ENCODE measurements at regions not wholly inside any gene's neighbourhood (a gene's known extent, or its start where the extent isn't known, plus 50 kb on each side); places are given as distances from the start of the nearest gene placed in this dataset.
"Not testable (repeated sequence)": the region's sequence is repeated elsewhere in the genome, so short reads cannot be mapped to it uniquely, and the experiment has no call there.

DNA sequence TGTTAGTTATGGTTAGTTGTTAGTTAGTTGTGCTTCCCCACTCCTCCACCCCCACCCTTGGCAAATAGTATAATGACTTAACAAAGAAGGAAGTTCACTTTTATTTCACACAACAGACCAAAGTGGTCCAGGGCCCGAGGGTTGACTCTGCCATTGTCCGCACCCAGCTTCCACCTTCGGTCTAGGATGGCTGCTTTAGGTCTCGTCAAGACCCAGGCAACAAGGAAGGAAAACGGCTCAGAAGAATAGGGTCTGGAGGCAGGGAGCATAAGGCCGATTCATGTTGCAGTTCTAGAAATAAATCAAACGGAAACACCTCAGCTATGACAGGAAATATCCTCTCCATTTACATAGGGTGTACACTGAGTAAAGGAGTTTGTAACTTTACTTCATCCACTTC lies 206.0 kb upstream of the CXCR4 start:
- no peak for DNase-seq (ENCODE audit: low read depth)

DNA sequence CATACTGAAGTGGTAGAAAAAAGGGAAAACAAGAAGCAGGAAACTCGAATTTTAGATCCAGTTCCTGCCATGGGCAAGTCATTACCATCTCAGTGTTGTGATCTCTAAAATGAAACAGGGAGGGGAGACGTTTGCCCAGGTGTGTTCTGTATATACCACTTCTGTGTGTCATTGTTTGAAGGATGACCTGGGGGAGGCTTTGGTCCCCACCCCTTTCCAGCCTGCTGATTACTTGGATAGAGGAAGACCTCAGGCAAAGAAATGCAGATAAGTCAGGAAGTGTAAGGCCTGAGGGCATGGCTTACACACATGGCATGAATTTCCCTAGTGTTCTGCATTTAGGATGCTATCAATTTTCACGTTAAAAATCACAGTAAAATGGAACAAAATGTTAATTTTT lies 205.2 kb upstream of the CXCR4 start:
- no peak for DNase-seq (ENCODE audit: low read depth)

DNA sequence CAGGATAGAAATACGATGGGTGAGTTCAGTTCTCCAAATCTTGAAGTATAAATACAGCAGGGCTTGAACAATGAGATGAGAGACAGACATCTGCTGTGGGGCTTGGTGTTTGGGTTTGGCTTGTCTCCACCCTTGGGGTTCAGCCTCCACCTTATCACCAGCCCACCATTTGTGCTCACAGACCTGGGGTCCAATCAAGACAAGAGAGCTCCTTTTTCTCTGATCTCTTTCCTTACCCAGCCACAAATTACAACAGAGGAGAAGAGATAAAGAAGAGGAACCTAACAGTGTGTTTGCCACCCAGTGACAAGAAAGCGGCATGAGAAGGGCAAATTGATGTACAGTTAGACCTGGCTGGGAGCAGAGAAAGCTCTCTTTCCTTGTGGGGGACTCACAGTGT lies 204.5 kb upstream of the CXCR4 start:
- no peak for DNase-seq (ENCODE audit: low read depth)

DNA sequence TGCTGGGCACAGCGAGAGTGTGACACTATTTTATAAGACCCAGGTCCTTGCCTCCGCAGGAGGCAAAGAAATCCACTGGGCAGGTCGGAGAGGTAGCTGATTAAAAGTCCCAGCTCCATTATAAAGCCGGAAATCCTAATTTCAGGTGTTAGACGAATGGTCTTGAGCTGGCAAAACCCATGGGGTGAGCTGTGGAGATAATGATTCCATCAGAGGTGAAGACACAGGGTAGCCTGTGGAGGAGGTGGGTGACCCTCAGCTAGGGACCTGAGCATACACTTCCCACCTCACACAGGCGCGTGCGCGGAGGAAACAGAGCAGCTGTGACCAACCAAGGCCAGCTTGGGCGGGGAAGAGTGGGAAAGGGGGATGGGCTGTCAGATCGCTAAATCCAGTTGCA lies 201.7 kb upstream of the CXCR4 start:
- no peak for DNase-seq (ENCODE audit: low read depth)

DNA sequence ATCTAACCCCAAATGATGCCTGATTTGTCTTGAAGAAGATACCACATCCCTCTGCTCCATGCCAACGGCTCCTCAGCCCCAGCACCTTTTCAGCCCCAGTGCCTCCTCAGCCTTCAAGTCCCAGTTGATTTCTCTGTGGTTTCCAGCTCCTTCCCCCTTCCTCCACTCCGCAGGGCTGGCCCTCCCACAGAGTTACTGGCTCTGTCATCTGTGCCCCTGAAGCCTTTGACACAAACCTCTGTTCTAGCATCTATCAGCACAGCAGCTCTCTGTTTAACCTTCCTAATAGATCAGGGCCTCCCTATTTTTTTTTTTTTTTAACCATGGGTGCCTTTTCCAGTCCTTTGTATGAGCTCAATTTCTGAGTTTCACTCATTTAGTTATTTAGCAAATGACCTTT lies 201.3 kb upstream of the CXCR4 start:
- DNase-seq (ENCODE audit: low read depth) = no peak

DNA sequence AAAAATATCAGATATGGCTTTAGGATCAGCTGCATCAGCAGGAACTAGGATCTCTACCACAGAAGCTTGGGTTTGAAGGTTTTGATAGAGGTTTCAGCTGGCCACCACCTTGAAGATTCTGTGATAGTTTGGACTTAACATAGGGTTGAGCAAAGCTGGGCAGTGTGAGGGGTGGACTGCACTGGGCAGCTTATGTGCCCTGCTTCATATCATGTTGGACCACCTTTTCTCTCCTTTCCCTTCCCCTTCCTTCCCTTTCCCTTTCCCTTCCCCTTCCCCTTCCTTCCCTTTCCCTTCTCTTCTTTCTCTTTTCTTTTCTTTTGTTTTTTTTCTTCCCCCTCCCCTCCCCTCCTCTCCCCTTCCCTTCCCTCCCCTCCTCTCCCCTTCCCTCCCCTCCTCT lies 196.3 kb upstream of the CXCR4 start:
- no peak for DNase-seq (ENCODE audit: low read depth)

DNA sequence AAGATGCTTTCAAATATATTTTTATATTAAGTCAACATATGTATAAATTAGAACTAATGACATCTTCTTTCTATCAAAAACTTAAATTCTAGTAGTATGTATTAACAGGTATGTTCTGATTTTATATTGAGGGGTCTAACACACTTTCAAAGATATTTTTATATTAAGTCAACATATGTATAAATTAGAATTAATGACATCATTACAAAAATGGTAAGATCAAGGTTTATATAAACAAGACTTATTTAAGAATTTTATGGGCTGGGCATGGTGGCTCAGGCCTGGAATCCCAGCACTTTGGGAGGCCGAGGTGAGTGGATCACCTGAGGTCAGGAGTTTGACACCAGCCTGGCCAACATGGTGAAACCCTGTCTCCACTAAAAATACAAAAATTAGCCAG lies 194.6 kb upstream of the CXCR4 start:
- DNase-seq (ENCODE audit: low read depth) = not testable (repeated sequence)

DNA sequence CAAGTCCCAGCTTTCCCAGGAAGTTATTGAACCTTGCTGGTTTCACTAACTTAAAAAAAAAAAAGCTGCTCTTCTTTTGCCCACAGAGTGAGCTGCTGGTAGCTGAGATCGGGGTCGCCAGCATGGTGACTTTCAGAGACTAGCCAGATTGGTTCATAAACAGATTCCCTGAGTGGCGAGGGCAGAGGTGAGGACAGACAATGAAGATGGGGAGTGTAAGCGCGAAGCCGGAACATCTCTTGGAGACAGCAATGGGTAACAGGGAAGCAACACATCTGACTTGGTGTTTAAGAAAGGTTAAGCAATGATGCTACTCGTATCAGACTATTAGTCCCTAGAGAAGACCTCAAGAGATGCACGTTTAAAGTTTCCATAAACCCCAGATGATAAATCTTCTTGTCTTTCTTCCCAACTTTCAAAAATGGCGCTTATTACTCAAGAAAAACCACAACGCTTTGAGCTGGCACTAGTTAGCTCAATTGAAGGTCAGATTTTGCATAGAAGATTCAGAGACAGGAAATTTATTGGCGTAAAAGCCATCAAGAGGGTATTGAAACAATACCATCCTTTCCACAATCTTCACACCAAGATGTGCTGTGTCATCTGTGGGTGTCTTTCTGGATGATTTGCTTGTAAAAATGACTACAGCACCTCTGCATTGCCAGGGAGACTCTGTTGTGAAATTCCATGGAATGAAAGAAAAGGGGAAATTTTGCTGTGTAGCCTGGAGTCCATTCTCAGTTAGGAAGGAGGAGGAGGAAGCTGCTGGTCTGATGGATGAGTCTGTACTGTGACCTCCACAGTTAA lies 193.1 kb upstream of the CXCR4 start:
- DNase-seq (ENCODE audit: low read depth) = no peak

DNA sequence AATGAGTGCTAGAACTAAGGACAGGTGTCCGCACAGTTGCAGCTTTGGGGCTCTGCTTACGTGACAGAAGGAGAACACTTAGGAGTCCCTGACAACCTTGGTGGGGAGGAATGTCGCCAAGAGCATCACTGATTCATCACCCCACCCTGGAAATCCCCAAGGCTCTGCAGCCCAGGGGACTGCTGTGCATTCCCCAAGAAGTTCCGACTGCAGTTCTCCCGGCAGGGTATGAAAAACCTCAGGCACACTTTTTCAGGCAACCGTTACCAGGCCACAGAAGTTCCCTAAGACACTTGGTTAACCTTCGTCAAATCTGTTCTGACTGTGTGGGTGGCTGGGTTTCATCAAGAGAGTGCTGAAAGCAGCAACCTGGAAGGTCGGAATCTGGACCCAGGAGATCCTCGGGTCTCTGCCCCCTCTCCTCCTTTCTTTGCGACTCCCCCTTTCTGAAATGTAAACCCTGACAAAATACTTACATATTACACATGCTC lies 192.1 kb upstream of the CXCR4 start:
- peak; percentile 13 for DNase-seq (ENCODE audit: low read depth)

DNA sequence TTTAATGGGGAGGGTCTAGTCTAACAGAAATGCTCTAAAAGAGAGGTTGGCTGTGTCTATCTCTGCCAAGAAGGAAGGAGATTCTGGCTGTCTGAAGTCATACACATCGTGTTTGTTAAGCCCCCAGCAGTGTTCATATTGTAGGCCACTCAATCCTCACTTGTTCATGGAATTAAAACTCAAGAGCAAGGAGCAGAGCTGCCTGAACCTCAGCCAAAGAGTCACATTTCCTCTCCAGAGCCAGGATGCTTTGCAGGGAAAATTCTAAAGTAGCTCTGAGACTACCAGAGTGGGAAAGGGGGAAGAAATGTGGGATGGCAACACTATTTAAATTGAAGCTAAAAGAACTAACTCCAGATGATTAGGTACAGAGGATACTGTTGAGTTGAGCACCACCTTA lies 190.7 kb upstream of the CXCR4 start:
- no peak for DNase-seq (ENCODE audit: low read depth)

DNA sequence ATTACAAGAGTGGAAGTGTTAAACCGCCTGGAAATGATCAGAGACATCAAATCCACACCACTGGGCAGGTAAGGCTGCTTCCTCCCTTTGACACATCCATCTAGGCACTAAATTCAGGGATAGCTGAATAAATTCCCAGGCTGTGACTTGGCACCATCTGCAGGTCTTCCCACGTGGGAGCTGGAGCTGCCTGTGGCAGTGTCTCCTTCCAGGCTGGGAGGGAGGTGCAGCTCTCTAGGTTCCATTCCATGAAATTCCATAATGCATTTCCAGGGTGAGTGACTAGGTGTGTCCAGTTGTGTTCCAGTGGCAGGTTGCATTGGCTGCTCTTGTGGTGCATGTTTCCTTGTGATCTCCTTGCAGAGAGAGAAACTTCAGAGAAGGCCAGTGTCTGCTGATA lies 188.9 kb upstream of the CXCR4 start:
- no peak for DNase-seq (ENCODE audit: low read depth)

DNA sequence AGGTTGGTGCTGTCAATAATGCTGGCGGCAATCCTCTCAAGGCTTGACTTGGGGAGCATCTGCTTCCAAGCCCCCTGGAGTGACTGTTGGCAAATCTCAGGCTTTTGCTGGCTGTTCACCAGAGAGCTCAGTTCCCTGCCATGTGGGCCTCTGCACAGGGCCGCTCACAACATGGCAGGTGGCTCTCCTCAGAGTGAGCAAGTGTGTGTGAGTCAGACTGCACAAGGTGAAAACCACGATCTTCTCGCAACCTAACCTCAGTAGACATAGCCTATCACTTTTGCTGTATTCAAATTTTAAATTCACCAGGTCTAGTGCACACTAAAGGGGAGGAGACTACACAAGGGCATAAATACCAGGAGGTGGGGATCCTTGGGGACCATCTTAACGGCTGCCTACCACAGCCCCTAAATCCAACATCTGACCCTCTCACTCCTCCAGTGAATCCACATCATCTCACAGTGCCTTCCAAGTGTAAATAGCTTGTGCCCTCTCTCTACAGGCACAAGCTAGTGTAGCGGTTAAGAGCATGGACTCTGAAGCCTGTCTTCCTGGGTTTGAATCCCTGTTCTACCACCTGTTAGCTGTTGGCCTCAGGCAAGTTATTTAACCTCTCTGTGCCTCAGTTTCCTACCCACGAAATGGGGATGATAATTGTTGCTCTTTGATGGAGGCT lies 187.7 kb upstream of the CXCR4 start:
- peak; percentile 22 for DNase-seq (ENCODE audit: low read depth)

DNA sequence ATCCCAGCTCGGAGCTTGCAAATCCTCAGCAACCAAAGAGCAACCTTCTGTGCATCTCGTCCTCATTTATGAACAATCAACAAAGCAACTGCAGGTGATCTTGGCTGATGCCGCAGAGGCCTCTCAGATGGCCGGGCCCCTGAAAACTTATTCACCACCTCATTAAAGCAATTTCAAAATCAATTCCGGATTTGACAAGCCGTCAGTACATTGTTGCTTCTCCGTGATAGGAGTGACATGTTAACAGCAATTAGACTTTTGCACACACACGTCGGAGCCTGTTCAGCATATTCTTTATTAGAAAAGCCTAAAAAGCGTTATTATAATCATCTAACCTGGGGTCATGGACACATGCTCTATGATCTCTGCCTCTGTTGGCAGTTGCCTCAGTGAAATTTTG lies 183.1 kb upstream of the CXCR4 start:
- no peak for DNase-seq (ENCODE audit: low read depth)

DNA sequence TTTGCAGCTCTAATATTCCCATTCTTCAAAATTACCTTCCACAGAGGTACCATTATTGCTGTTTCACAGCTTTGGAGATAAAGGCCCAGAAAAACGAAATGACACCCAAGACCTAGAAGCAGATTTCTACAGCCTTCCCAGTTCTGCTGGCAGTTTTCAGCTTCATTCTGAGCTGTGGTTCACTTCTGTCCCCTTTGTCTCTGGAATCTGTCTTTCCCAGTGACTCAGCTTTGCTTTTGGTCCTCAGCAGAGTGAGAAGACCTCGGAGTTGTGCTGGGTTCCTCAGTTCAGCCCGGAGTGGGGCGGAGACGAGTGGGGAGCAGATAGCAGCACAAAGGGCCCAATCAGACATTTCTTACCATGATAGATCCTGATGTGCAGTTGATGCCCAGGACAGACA lies 180.7 kb upstream of the CXCR4 start:
- DNase-seq (ENCODE audit: low read depth) = no peak

DNA sequence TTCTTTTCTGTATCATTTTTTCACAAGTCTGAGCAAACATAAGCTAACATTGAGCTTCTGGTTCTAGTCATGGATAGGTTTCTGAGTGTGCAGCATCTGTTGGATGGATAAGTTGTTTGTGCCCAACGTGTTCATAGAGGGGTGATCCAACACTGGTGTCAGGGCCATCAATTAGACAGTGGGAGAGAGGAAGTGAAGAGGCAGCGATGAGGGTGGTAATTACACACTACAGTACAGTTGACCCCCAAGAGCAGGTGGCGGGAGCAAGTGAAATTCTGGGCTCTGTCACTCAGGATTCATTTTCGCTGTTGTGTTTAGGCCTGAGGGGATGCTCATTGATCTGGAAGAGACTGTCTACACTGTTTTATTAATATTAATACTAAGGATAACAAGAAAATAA lies 180.0 kb upstream of the CXCR4 start:
- DNase-seq (ENCODE audit: low read depth) = no peak

DNA sequence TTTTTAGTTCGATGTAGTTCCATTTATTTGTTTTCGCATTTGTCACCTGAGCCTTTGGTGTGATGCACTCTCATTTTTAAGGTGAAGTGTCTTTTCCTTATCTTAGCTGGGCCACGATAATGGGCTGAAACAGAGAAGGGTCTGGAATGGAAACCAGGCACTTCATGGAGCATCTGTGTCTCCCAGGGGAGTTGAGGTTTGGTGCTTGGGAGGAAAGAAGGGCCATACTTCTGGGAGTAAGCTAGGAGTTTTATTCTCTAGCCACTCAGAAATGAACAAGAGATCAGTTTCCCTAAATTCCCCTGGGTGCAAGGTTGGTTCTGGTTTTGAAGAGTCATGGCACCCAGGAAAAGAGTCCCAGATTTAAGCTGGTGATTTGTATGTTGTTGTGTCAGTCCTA lies 179.4 kb upstream of the CXCR4 start:
- no peak for DNase-seq (ENCODE audit: low read depth)

DNA sequence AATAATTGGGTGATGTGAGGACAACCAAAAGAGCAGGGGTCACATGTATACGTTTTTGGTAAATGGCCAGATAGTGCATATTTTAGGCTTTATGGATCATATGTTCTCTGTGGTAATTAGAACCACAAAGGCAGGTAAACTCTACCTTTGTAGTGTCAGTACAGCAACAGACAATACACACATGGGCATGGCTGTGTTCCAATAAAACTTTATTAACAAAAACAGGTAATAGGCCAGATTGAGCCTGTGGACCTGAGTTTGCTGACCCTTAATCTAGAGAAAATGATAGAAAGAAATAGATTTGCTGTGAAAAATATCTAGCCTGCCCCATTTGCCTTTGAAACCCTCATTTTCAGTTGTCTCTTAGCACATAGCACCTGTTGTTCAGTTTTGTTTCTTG lies 177.2 kb upstream of the CXCR4 start:
- DNase-seq (ENCODE audit: low read depth) = no peak

DNA sequence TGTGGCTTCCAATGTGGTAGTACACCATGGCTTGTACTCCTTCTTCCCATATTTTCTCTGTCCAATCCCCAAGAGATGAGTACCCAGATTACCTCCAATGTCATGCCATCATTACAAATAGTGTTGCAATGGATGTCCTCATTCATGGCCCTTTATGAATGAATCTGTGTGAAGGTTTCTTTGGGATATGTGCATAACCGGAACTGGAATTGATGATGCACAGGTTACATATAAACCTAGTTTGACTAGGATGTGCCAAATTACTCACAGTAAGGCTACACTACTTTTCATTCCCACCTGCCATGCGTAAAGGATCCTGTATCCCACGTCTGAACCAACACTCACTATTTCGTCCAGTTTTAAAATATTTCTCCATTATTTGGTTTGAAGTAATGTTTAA lies 173.9 kb upstream of the CXCR4 start:
- DNase-seq (ENCODE audit: low read depth) = no peak

DNA sequence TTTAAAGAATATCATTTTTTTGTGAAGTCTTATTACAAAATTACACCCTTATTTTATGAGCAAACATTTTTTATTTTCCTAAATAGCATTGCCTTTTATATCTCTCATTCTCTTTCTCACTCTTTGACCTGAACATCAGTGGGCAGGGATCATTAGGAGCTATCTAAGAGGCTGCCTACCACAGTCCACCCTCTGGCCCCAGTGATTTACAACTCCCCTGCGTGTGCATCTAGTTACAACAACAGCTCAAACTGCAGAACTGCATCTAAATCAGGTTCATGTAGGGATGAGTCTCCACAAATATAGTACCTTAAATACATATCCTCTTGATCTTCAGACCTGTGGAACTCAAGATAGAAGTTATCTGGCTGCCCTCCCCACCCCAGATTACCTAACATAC lies 172.4 kb upstream of the CXCR4 start:
- DNase-seq (ENCODE audit: low read depth) = no peak

DNA sequence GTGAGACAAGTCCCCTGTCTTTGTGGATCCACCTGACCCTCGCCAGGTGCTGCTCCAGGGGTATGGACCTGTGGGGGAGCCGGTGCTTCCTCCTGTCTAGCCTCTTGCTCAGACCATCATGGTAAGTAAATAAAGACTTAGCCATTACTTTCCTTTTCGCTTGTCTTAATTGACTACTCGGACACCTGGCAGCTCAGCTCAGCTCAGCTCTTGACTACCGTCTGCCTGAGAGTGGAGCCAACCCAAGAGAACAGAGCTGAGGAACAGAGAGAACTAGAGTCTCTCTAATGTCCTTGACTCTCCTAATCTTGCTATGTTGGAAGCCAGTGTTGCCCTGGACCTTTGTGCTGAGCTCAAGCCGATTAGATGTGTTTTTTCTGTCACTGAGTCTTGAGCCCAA lies 170.3 kb upstream of the CXCR4 start:
- DNase-seq (ENCODE audit: low read depth) = no peak

DNA sequence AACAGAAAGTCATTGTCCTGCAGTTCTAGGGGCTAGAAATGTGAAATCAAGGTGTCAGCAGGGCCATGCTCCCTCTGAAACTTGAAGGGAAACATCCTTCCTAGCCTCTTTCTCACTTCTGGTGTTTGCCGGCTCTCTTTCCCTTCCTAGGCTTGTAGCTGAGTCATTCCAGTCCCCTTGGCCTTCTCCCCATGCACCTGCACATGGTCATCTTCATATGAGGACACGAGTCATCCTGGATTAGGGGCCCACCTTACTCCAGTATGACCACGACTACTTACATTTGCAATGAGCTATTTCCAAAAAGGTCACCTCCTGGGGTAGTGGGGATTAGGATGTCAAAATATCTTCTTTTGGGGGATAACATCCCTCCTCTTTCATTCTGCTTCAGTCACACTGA lies 168.5 kb upstream of the CXCR4 start:
- DNase-seq (ENCODE audit: low read depth) = no peak

DNA sequence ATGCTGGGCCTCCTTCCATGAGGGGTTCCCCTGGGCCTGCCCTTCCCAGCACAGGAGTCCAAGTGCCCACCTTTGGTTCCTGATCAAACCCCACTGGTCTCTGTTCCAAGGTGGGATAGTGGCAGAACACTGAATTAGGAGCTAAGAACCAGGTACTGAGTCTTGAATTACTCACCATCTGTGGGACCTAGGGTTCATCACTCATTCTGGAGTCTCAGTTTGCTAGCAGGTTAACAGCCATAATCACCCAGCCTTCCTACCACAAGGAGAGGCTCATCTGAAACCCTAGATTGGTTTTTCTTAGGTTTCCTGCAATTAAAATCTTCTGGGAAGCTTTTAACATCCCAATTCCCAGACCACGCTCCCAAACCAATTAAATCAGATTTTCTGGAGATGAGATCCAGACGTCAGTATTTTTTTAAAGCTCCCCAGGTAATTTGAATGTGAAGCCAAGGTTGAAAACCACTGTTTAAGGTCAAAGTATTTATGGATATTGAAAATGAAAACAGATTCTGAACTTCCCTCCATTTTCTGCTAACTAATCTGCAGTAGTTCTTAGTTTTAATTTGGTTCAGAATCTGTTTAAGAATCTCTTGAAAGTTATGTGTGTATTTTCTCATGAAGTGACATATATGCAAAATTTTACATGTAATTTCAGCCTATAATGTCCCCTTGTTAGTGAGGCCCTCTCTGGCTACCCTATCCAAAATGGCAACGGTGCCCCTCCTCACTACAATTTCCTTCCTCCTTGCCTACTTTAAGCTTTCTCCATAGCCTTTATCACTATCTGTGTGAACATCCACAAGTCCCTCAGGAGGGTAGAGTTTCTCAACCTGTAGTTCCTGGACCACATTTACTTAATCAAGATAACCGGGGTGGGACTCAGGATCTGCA lies 166.5 kb upstream of the CXCR4 start:
- no peak for DNase-seq (ENCODE audit: low read depth)

DNA sequence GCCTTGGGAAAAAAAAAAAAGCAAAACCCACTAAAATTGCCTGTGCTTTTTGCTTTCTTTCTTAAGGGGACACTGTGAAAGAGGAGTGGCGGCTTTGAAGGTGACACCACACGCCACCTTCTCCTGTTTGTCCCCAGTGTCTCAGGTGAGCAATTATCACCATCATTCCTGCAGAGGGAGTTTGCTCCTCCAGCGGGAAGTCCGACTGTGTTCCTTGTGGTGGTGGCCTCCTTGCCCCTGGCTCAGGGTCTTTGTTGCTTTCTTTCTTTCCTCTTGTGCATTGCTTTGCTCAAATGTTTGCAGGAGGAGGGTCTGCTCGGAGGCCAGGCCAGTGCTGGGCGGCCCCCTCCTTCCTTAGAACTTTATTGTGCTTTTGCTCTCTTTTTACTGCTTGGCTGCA lies 164.3 kb upstream of the CXCR4 start:
- DNase-seq (ENCODE audit: low read depth) = no peak
